ENCODE measurements at regions not wholly inside any gene's neighbourhood (a gene's known extent, or its start where the extent isn't known, plus 50 kb on each side); places are given as distances from the start of the nearest gene placed in this dataset.

- intact Hi-C loops (cut with micrococcal nuclease) = no loop called here
Measured at GRCh38 chr6:139850512-139850911, 476.1 kb upstream of the CITED2 start.

DNA sequence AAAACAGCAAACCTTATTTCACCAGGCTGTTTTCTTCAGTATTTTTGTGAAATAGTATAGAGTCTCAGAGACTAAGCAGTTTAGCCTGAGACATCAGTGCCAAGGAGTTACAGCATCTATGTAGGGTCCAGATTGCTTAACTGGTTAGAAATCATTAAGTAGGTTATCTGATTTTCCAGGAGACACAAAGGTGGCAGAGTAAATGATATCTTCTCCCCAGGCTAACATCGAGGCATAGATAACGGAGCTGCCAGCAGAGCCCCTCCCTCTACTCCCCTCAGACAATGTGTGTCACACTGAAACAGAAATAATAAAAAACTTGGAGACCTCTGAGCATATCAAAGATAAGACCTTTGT, 473.0 kb upstream of the CITED2 start:
- intact Hi-C loops (cut with micrococcal nuclease) = no loop called here

GRCh38 chr6:139846538-139847456, 472.3 kb upstream of the CITED2 start:
- intact Hi-C loops (cut with micrococcal nuclease) = no loop called here

DNA sequence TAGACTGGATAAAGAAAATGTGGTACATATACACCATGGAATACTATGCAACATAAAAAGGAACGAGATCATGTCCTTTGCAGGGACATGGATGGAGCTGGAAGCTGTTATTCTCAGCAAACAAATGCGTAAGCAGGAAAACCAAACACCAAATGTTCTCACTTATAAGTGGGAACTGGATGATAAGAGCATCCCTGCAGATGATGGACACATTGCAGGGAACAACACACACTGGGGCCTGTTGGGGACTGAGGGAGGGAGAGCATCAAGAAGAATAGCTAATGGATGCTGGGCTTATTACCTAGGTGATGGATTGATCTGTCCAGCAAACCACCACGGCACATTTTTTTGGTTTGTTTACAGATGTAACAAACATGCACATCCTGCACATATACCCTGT, 470.5 kb upstream of the CITED2 start:
- intact Hi-C loops (cut with micrococcal nuclease) = no loop called here

GRCh38 chr6:139841794-139842215, 467.4 kb upstream of the CITED2 start:
- intact Hi-C loops (cut with micrococcal nuclease) = no loop called here

GRCh38 chr6:139839506-139840156, 465.2 kb upstream of the CITED2 start:
- intact Hi-C loops (cut with micrococcal nuclease) = no loop called here

GRCh38 chr6:139834232-139834631, 459.8 kb upstream of the CITED2 start:
- intact Hi-C loops (cut with micrococcal nuclease) = no loop called here

GRCh38 chr6:139833592-139833991, 459.1 kb upstream of the CITED2 start:
- intact Hi-C loops (cut with micrococcal nuclease) = no loop called here

DNA sequence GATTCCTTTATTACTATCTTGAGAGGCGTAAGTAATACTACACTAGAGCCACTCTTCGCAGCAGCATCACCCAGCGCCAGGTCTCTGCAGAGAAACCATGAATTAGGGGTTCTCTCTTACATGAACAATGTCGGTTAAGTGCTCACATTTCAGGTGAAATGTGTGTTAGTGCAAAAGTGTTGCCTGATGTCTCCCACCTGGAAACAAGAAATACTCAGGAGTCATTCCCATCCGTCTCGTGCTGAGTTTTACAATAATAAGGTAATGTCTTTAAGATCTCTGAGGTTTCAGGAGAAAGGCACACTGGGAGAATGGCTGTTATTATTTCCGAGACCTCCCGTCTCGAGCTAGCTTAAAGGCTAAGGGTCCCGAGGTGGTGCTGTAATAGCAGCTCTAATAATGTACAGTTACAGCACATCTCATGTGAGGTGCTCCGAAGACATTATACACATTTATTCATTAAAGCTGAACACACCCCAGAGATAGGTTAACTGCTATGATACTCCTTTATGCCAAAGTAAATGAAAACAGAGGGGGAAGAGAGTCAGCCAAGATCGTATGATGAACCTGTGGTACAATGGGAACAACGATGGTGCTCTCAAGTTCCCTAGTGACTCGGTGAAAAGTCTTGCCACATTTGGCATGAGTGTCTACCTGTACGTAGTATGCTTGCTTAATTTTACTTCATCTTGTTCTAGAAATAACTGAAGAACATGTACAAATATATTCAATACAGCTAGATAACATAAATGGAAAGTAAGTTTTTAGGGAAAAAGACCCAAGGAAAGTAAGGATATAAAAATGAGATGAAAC, 458.3 kb upstream of the CITED2 start:
- intact Hi-C loops (cut with micrococcal nuclease) = no loop called here

- intact Hi-C loops (cut with micrococcal nuclease) = no loop called here
Measured at GRCh38 chr6:139829576-139829975, 455.1 kb upstream of the CITED2 start.

DNA sequence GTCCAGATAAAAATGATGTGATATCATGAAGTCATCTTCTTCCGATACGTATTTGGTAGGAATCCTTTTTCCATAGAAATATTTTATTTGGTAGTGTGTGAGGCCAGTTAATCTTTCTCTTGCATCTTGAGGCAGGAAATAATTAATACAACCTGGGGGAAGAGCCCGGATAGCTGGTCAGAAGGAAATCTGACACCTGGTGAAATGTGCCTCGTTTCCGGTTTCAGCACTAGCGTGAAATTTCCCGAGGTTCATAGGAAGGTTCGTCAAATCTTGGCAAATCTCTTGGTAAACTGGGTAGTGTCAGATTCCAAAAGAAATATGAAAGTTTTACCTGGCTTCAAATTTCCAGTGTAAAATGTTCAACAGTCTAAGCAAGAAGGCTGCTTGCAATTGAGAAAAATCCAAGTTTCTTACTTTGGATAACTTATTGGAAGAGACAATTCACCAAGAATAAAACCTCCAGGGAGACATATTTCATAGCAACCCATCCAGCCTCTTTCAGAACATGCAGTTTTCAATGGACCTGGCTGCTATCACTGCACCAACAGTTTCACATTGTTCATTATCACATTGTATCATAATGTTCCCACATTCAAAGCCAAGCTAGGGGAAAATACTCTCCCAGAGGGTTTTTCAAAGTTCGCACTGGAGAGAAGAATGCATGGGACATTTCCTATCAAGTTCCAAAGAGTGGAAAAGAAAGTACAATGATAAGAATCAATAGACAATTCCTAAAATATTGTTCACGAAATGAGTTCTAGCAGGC, 454.5 kb upstream of the CITED2 start:
- intact Hi-C loops (cut with micrococcal nuclease) = no loop called here

- intact Hi-C loops (cut with micrococcal nuclease) = no loop called here
Measured at GRCh38 chr6:139825935-139826374, 451.5 kb upstream of the CITED2 start.

DNA sequence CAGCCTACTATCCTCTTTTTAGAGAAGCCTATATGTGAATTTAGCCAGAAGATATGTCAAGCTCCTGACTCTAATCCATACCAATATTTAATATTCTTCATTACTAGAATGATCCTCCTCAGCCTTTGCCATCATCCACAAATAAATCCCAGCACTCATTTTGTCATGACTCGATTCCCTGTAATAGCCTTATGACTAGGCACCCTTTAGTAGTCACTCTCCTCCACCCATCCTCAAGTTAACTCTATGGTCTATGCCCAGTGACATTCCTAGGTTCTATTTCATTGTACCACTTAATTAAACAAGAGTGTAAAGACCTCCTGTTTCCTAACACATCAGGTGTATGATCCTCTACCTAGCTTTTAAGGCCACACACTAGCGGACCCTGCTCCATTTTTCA, 450.4 kb upstream of the CITED2 start:
- intact Hi-C loops (cut with micrococcal nuclease) = no loop called here

GRCh38 chr6:139823808-139824126, 449.3 kb upstream of the CITED2 start:
- intact Hi-C loops (cut with micrococcal nuclease) = no loop called here

GRCh38 chr6:139823099-139823807, 448.8 kb upstream of the CITED2 start:
- intact Hi-C loops (cut with micrococcal nuclease) = no loop called here

DNA sequence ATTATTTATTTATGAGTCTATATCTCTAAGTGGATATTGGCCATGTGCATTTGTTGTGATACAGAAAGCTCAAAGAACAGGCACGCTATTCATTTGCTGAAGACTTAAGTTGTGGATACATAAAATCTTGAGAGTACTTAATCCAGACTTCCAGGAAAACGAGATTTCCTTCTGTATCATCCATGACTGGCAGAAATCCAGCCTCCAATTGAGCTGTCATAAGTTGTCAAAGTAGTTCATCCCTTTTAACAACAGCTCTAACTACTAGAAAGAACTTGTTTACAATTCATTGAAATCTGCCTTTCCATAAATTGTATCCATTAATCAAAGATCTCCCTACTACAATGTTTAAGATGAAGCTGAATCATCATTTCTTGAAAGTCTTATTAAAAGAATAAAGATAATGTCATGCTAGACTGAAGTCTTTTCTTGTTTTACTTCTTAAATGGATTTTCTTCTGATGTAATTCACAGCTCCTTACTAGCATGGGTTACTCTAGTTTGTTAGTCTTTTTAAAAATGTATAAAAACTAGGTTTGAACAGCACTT, 447.3 kb upstream of the CITED2 start:
- intact Hi-C loops (cut with micrococcal nuclease) = no loop called here

GRCh38 chr6:139820210-139820609, 445.8 kb upstream of the CITED2 start:
- intact Hi-C loops (cut with micrococcal nuclease) = no loop called here

GRCh38 chr6:139819776-139820175, 445.3 kb upstream of the CITED2 start:
- intact Hi-C loops (cut with micrococcal nuclease) = no loop called here

DNA sequence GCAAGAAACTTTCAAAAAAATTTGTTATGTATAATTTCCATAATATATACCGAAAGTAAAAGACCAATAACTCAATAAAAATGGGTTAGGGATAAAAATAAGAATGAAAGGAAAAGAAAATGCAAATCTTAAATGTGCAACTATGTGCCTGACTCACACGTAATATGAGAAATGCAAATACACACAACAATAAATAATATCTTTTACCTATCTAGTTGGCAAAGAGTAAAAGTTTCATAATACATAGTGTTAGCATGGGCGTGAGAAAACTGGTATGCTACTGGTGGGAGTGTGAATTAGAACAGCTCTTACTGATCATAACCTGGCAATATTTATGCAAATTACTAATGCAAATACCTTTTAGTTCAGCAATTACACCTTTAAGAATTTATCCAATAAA, 438.5 kb upstream of the CITED2 start:
- intact Hi-C loops (cut with micrococcal nuclease) = no loop called here

- intact Hi-C loops (cut with micrococcal nuclease) = no loop called here
Measured at GRCh38 chr6:139801571-139802321, 427.3 kb upstream of the CITED2 start.

All from T-helper 2 cell treated with Interferon-gamma antibody and Interleukin-4, amounts not matched to agents 100 ng/mL and 5 ng/mL, for 36 hours (primary cell).